Thyroid gland (tissue), 4 donors: ENCODE measurements at regions not wholly inside any gene's neighbourhood (a gene's known extent, or its start where the extent isn't known, plus 50 kb on each side); places are given as distances from the start of the nearest gene placed in this dataset.

Source experiments
- DNase-seq, 2 donors: peaks; one replicate each; pipeline ENCODE4 v3.0.0-alpha.2; 2019
- H3K27ac ChIP-seq, 3 donors: fragments of 200-600 bp; sonication (generic); 1 replicate in 2 of 3; 2 replicates in 1 of 3; pipeline ENCODE4 v1.5.1; 2016 to 2019; ENCODE audit warnings: mild to moderate bottlenecking in 1 of 3, moderate library complexity in 1 of 3
- H3K27me3 ChIP-seq: fragments of 200-600 bp; sonication (generic); one replicate; pipeline ENCODE4 v1.5.1; 2019
- H3K36me3 ChIP-seq, 2 donors: fragments of 200-600 bp; sonication (generic); one replicate each; pipeline ENCODE4 v1.5.1; 2016 to 2019
- H3K4me1 ChIP-seq, 2 donors: fragments of 200-600 bp; sonication (generic); one replicate each; pipeline ENCODE4 v1.5.1; 2017 to 2019
- H3K4me3 ChIP-seq, 3 donors: fragments of 200-600 bp; sonication (generic); replicated peaks in 1 of 3; 1 replicate in 2 of 3; 2 replicates in 1 of 3; pipeline ENCODE4 v1.5.1; 2016; ENCODE audit warnings: mild to moderate bottlenecking in 1 of 3
- H3K9me3 ChIP-seq: fragments of 200-600 bp; sonication (generic); one replicate; pipeline ENCODE4 v1.5.1; 2017
- CTCF ChIP-seq, 6 experiments: fragments of 200-600 bp in 3 of 6; fragments of 450-650 bp in 3 of 6; sonication (generic) in 3 of 6; IDR thresholded peaks; one replicate each; pipeline ENCODE4 v1.5.1; 2016 to 2019; ENCODE audit warnings: antibody characterized with exemption in 6 of 6, mild to moderate bottlenecking in 2 of 6, inconsistent platforms in 1 of 6, moderate library complexity in 1 of 6
- POLR2A ChIP-seq, 2 donors: fragments of 450-650 bp; IDR thresholded peaks; one replicate each; pipeline ENCODE4 v1.6.1; 2017; ENCODE audit warnings: antibody characterized with exemption in 2 of 2, mild to moderate bottlenecking in 2 of 2, moderate library complexity in 1 of 2
- WGBS, 2 donors: methylation state at CpG; one replicate each; pipeline ENCODE4 v1.1.5; 2017; 5-methylcytosine and 5-hydroxymethylcytosine counted together
- intact Hi-C: fragments of 100-400 bp; cut with DNase I; formaldehyde crosslinking; loops from one replicate; pipeline ENCODE4 v1.15.1; 2023

DNA sequence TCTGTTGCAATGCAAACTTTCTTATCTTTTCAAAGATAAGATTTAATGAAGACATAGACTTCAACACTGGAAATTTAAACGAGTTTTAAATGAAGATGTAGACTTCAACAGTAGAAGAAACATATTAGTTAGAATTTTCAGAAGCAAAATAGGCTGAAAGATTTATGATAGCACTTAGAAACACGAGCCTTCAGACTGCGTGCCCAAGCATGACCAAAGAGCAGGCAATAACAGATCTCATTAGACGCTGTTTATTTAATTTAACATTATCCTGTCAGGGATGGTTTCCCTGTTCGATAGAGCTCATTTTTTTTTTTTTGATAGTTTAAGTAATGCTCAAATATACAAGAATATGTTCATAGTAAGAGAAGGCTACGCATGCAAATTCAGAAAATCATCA lies 604.7 kb upstream of the SOX9 start:
- H3K27ac ChIP-seq = no peak overlapping the region
- no peaks in the 10 kb centered on the region for H3K4me1 ChIP-seq
- H3K36me3 ChIP-seq = no peaks in the 10 kb centered on the region
- H3K9me3 ChIP-seq = no peaks in the 10 kb centered on the region
- H3K27me3 ChIP-seq = no peaks in the 10 kb centered on the region
- intact Hi-C loops = no loop called here
- no peak for DNase-seq
- no peak overlapping the region for H3K4me3 ChIP-seq
- WGBS, 2 donors = 51 to 69% methylated on average over 6 of the region's 6 CpGs
- TF ChIP-seq POLR2A (IDR thresholded peaks at IDR 0.05) (no peak), CTCF (IDR thresholded peaks at IDR 0.05) (no peak)

DNA sequence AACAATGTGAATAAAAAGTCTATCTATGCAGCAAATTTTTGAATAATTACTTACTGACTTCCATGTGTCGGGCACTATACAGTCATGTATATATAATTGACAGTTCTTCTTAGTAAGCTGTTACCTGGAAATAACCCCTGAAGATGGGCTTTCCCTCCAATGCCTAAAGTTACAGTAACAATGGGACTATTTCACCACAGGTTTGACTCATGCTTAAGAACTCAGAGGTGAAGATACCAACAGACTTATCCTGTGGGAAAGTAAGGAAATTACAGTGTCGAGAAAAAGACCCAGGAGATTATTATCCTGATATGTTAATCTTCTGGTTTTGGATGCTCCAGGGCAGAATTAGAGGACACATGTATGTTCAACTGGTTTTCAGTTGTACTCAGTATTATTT lies 601.5 kb upstream of the SOX9 start:
- no peak overlapping the region for H3K4me3 ChIP-seq
- 92% methylated on average over 2 of the region's 2 CpGs for WGBS, 2 donors
- no peaks in the 10 kb centered on the region for H3K4me1 ChIP-seq
- H3K36me3 ChIP-seq = no peaks in the 10 kb centered on the region
- TF ChIP-seq POLR2A (IDR thresholded peaks at IDR 0.05) = no peak
- TF ChIP-seq CTCF (IDR thresholded peaks at IDR 0.05) = no peak
- H3K9me3 ChIP-seq = no peaks in the 10 kb centered on the region
- intact Hi-C loops = no loop called here
- no peak overlapping the region for H3K27ac ChIP-seq
- no peaks in the 10 kb centered on the region for H3K27me3 ChIP-seq
- DNase-seq = no peak

GRCh38 chr17:71521724-71522123 lies 599.1 kb upstream of the SOX9 start:
- Histone ChIP-seq H3K36me3 (no peaks in the 10 kb centered on the region), H3K27ac (no peak overlapping the region), H3K27me3 (no peaks in the 10 kb centered on the region), H3K4me1 (no peaks in the 10 kb centered on the region), H3K9me3 (no peaks in the 10 kb centered on the region), H3K4me3 (no peak overlapping the region)
- no peak for DNase-seq
- 84 to 86% methylated on average over 2 of the region's 2 CpGs for WGBS, 2 donors
- intact Hi-C loops = no loop called here
- no peak for TF ChIP-seq CTCF (IDR thresholded peaks at IDR 0.05)
- TF ChIP-seq POLR2A (IDR thresholded peaks at IDR 0.05) = no peak

GRCh38 chr17:71522383-71522782 lies 598.4 kb upstream of the SOX9 start:
- intact Hi-C loops = no loop called here
- H3K4me1 ChIP-seq = no peaks in the 10 kb centered on the region
- no peak for DNase-seq
- TF ChIP-seq POLR2A (IDR thresholded peaks at IDR 0.05) (no peak), CTCF (IDR thresholded peaks at IDR 0.05) (no peak)
- no peaks in the 10 kb centered on the region for H3K27me3 ChIP-seq
- H3K36me3 ChIP-seq = no peaks in the 10 kb centered on the region
- no peaks in the 10 kb centered on the region for H3K9me3 ChIP-seq
- no peak overlapping the region for H3K4me3 ChIP-seq
- H3K27ac ChIP-seq = no peak overlapping the region
- WGBS, 2 donors = 88 to 90% methylated on average over 1 of the region's 1 CpG

GRCh38 chr17:71527311-71527710 lies 593.5 kb upstream of the SOX9 start:
- no peak for TF ChIP-seq POLR2A (IDR thresholded peaks at IDR 0.05)
- TF ChIP-seq CTCF (IDR thresholded peaks at IDR 0.05) = no peak
- H3K4me1 ChIP-seq = no peaks in the 10 kb centered on the region
- no peaks in the 10 kb centered on the region for H3K9me3 ChIP-seq
- no peak overlapping the region for H3K4me3 ChIP-seq
- H3K27me3 ChIP-seq = no peaks in the 10 kb centered on the region
- WGBS, 2 donors = 74 to 78% methylated on average over 6 of the region's 6 CpGs
- no peak overlapping the region for H3K27ac ChIP-seq
- intact Hi-C loops = no loop called here
- DNase-seq = no peak
- H3K36me3 ChIP-seq = no peaks in the 10 kb centered on the region
